T47D (cell line): ENCODE measurements at regions not wholly inside any gene's neighbourhood (a gene's known extent, or its start where the extent isn't known, plus 50 kb on each side); places are given as distances from the start of the nearest gene placed in this dataset.

Experiments
- DNase-seq, 2 experiments: peaks; one replicate each; pipeline versions ENCODE4 v3.0.0 to v3.0.0-alpha.2; 2011 to 2012; ENCODE audit warnings: low read depth in 1 of 2, low spot score in 1 of 2
- JUND ChIP-seq: IDR thresholded peaks from 2 replicates; pipeline ENCODE4 v1.6.1; 2012; ENCODE audit warnings: low read depth
- in situ Hi-C: cut with HindIII; loops from 2 replicates; pipeline ENCODE4 v1.10.0; 2016; ENCODE audit warnings: low sequenced_read_pairs, low pct_unique_long_range_greater_than_20kb

- DNase-seq: no peak
- TF ChIP-seq JUND: no peak
- in situ Hi-C loops: no loop called here
Measured at GRCh38 chr20:22890594-22891300, 144.4 kb upstream of the SSTR4 start.

DNA sequence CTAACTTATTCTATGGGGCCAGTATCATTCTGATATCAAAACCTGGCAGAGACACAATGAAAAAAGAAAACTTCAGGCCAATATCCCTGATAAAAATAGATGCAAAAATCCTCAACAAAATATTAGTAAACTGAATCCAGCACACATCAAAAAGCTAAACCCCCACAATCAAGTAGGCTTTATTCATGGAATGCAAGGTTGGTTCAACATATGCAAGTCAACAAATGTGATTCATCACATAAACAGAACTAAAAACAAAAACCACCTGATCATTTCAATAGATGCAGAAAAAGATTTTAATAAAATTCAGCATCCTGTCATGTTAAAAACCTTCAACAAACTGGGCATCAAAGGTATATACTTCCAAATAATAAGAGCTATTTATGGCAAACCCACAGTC, 133.9 kb upstream of the SSTR4 start:
- in situ Hi-C loops: no loop called here
- no peak for DNase-seq
- TF ChIP-seq JUND: no peak

GRCh38 chr20:22901921-22902320, 133.2 kb upstream of the SSTR4 start:
- TF ChIP-seq JUND: no peak
- in situ Hi-C loops: no loop called here
- DNase-seq: no peak

DNA sequence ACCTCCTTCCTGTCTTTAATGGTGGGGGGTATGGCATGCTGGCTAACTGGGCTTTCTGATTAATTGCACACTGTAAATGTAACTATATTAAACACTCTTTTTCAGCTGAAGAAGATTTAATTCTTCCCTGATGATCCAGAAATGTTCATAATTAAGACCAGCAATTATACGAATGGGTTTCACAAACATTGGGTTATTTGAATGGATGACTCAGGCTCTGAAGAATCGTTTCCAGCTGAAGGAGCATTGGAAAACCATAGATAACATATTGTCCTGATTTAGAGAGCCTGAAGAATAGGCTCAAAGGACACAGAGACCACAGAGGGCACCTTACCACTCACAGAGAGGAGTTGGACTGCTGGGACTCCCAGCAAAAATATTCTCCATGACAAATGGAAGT, 130.7 kb upstream of the SSTR4 start:
- no peak for DNase-seq
- no peak for TF ChIP-seq JUND
- in situ Hi-C loops: no loop called here

GRCh38 chr20:22904905-22905304, 130.2 kb upstream of the SSTR4 start:
- no peak for TF ChIP-seq JUND
- in situ Hi-C loops: no loop called here
- no peak for DNase-seq

GRCh38 chr20:22905658-22906057, 129.5 kb upstream of the SSTR4 start:
- in situ Hi-C loops: no loop called here
- DNase-seq: no peak
- no peak for TF ChIP-seq JUND

GRCh38 chr20:22908437-22908836, 126.7 kb upstream of the SSTR4 start:
- no peak for DNase-seq
- no peak for TF ChIP-seq JUND
- in situ Hi-C loops: no loop called here

GRCh38 chr20:22908944-22909343, 126.2 kb upstream of the SSTR4 start:
- TF ChIP-seq JUND: no peak
- DNase-seq: no peak
- in situ Hi-C loops: no loop called here

- no peak for TF ChIP-seq JUND
- in situ Hi-C loops: no loop called here
- no peak for DNase-seq
Measured at GRCh38 chr20:22909436-22909835, 125.7 kb upstream of the SSTR4 start.

- TF ChIP-seq JUND: no peak
- in situ Hi-C loops: no loop called here
- no peak for DNase-seq
Measured at GRCh38 chr20:22910287-22910852, 124.7 kb upstream of the SSTR4 start.

- TF ChIP-seq JUND: no peak
- DNase-seq: no peak
- in situ Hi-C loops: no loop called here
Measured at GRCh38 chr20:22914291-22914690, 120.8 kb upstream of the SSTR4 start.

- in situ Hi-C loops: no loop called here
- DNase-seq: no peak
- TF ChIP-seq JUND: no peak
Measured at GRCh38 chr20:22915512-22915911, 119.6 kb upstream of the SSTR4 start.

GRCh38 chr20:22916021-22916842, 118.9 kb upstream of the SSTR4 start:
- no peak for TF ChIP-seq JUND
- in situ Hi-C loops: no loop called here
- no peak for DNase-seq
